Neural progenitor cell (in vitro differentiated cells): ENCODE measurements at regions not wholly inside any gene's neighbourhood (a gene's known extent, or its start where the extent isn't known, plus 50 kb on each side); places are given as distances from the start of the nearest gene placed in this dataset.

Source experiments
- DNase-seq: peaks from one replicate; pipeline ENCODE4 v3.0.0-alpha.2; 2016; ENCODE audit warnings: low spot score
- H2AFZ ChIP-seq: fragments of 200-600 bp; sonication (generic); replicated peaks from 2 replicates; pipeline ENCODE4 v1.6.1; 2016; ENCODE audit warnings: antibody characterized with exemption
- H3F3A ChIP-seq: fragments of 200-600 bp; sonication (generic); 2 replicates; pipeline ENCODE4 v1.6.1; 2016; ENCODE audit warnings: antibody characterized with exemption, low read depth
- H3K27ac ChIP-seq: fragments of 200-600 bp; sonication (generic); 2 replicates; pipeline ENCODE4 v1.5.1; 2016; ENCODE audit warnings: mild to moderate bottlenecking
- H3K27me3 ChIP-seq: fragments of 200-600 bp; sonication (generic); 2 replicates; pipeline ENCODE4 v1.6.1; 2016; ENCODE audit warnings: mild to moderate bottlenecking, moderate library complexity
- H3K36me3 ChIP-seq: fragments of 200-600 bp; sonication (generic); 2 replicates; pipeline ENCODE4 v1.5.1; 2016
- H3K4me1 ChIP-seq: fragments of 200-600 bp; sonication (generic); 2 replicates; pipeline ENCODE4 v1.6.1; 2016; ENCODE audit warnings: mixed run types
- H3K4me2 ChIP-seq: fragments of 200-600 bp; sonication (generic); 2 replicates; pipeline ENCODE4 v1.6.1; 2016
- H3K4me3 ChIP-seq: fragments of 200-600 bp; sonication (generic); 2 replicates; pipeline ENCODE4 v1.5.1; 2016
- H3K79me2 ChIP-seq: fragments of 200-600 bp; sonication (generic); 2 replicates; pipeline ENCODE4 v1.6.1; 2016; ENCODE audit warnings: low read depth
- H3K9ac ChIP-seq: fragments of 200-600 bp; sonication (generic); 2 replicates; pipeline ENCODE4 v1.6.1; 2016
- H3K9me3 ChIP-seq: fragments of 200-600 bp; sonication (generic); 2 replicates; pipeline ENCODE4 v1.5.1; 2016; ENCODE audit warnings: low read depth
- H4K20me1 ChIP-seq: fragments of 200-600 bp; sonication (generic); 2 replicates; pipeline ENCODE4 v1.6.1; 2016; ENCODE audit warnings: low read depth
- H3K27ac Mint-ChIP-seq: 3 replicates; pipeline ENCODE4 v1.8.0; 2021; ENCODE audit warnings: mixed read lengths
- H3K27me3 Mint-ChIP-seq: 2 replicates; pipeline ENCODE4 v1.8.0; 2022; ENCODE audit warnings: low read depth, mild to moderate bottlenecking, inconsistent platforms, moderate library complexity, mixed read lengths; ENCODE audit not compliant: insufficient read depth
- H3K36me3 Mint-ChIP-seq: 3 replicates; pipeline ENCODE4 v1.8.0; 2021; ENCODE audit warnings: mixed read lengths
- H3K4me1 Mint-ChIP-seq: 3 replicates; pipeline ENCODE4 v1.8.0; 2021; ENCODE audit warnings: mixed read lengths
- H3K4me3 Mint-ChIP-seq: 3 replicates; pipeline ENCODE4 v1.8.0; 2021; ENCODE audit warnings: mild to moderate bottlenecking, moderate library complexity, mixed read lengths
- H3K9me3 Mint-ChIP-seq: 3 replicates; pipeline ENCODE4 v1.8.0; 2020; ENCODE audit warnings: mixed read lengths
- EZH2 ChIP-seq: fragments of 200-600 bp; sonication (generic); IDR thresholded peaks from 2 replicates; pipeline ENCODE4 v1.6.1; 2017; ENCODE audit warnings: antibody characterized with exemption, mild to moderate bottlenecking, moderate library complexity
- EZH2phosphoT487 ChIP-seq: fragments of 200-600 bp; sonication (generic); IDR thresholded peaks from 2 replicates; pipeline ENCODE4 v1.6.1; 2017; ENCODE audit warnings: antibody characterized with exemption
- TF ChIP-seq, protein P1 (sequence below): fragments of 200-600 bp; sonication (generic); IDR thresholded peaks from 2 replicates; pipeline ENCODE4 v1.5.1; 2017; ENCODE audit warnings: antibody characterized with exemption, mild to moderate bottlenecking

DNA sequence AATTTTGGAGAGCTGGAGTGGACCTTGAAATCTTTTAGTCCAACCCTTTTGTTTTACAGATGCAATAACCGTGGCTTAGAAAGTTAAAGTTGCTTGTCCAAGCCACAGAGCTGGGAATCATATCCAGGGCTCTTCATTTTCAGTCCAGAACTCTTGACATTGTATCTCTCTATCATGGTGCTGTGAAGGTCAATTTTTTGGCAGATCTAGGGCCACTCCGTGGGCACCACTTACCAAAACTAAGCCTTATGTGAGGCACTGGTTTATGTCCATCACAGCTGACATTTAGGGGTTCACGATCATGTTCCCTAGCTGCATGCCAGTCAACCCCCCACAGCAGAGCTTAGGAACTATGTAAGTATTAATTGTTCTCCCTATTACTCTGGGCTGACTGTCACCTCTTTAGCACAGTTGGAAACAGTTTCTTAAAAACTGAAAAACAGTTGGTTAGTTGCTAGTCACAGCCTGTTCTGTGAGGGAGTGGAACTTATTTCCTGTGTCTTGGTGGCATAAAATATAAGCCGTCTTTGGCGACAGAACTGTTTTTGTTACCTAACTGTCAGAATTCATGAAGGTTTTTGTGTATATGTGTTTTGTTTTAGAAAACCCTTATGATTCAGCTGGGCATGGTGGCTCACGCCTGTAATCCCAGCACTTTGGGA is 189.6 kb upstream of the UMPS start:
- Mint-ChIP-seq H3K4me1 (peaks cover 3% of the 10 kb centered on the region), H3K9me3 (no peaks in the 10 kb centered on the region), H3K27me3 (no peaks in the 10 kb centered on the region), H3K36me3 (peaks cover 1% of the 10 kb centered on the region), H3K4me3 (no peak overlapping the region), H3K27ac (no peak overlapping the region)
- Histone ChIP-seq H3F3A (no peaks in the 10 kb centered on the region), H3K9ac (no peak overlapping the region), H3K27me3 (peaks cover 9% of the 10 kb centered on the region), H3K79me2 (no peaks in the 10 kb centered on the region), H3K27ac (no peak overlapping the region), H4K20me1 (no peaks in the 10 kb centered on the region), H3K9me3 (no peaks in the 10 kb centered on the region), H3K4me1 (peaks cover under 1% of the 10 kb centered on the region), H2AFZ (no peak overlapping the region), H3K4me3 (no peak overlapping the region), H3K36me3 (no peaks in the 10 kb centered on the region), H3K4me2 (no peak overlapping the region)
- TF ChIP-seq, protein P1, sequence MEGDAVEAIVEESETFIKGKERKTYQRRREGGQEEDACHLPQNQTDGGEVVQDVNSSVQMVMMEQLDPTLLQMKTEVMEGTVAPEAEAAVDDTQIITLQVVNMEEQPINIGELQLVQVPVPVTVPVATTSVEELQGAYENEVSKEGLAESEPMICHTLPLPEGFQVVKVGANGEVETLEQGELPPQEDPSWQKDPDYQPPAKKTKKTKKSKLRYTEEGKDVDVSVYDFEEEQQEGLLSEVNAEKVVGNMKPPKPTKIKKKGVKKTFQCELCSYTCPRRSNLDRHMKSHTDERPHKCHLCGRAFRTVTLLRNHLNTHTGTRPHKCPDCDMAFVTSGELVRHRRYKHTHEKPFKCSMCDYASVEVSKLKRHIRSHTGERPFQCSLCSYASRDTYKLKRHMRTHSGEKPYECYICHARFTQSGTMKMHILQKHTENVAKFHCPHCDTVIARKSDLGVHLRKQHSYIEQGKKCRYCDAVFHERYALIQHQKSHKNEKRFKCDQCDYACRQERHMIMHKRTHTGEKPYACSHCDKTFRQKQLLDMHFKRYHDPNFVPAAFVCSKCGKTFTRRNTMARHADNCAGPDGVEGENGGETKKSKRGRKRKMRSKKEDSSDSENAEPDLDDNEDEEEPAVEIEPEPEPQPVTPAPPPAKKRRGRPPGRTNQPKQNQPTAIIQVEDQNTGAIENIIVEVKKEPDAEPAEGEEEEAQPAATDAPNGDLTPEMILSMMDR = no peak
- TF ChIP-seq EZH2 (no peak), EZH2phosphoT487 (no peak)
- no peak for DNase-seq

DNA sequence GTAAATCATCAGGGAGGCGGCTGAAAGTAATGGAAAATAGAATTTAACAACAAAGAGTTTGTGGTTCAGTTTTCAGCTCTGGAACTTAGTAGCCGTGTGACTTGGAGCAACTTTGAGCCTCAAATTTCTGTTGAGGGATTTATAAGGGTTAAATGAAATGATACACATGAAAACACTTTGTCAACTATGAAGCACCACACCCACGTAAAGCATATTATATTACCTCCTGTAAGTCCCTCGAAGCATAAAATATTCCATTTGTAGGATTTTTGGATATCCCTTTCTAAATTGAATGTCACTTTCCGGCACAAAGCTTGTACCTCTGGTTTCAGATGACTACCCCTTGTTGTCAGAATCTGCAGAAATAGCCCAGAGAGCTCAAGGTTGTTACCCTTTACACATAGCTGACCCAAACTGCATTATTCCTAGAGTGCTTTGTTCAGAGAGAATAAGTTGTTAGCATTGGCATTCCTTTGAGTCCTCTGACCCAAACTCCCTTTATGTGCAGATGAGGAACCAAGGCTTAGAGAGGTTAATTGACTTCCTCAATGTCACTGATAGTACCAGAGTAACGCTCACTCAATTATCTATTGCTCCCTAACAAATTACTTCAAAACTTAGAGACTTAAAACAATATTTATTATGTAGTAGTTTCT is 187.9 kb upstream of the UMPS start:
- Histone ChIP-seq H3K9ac (no peak overlapping the region), H2AFZ (no peak overlapping the region), H3K4me3 (no peak overlapping the region), H4K20me1 (no peaks in the 10 kb centered on the region), H3K27ac (no peak overlapping the region), H3K27me3 (peaks cover 19% of the 10 kb centered on the region), H3K4me1 (peaks cover 4% of the 10 kb centered on the region), H3K79me2 (no peaks in the 10 kb centered on the region), H3K9me3 (no peaks in the 10 kb centered on the region), H3F3A (no peaks in the 10 kb centered on the region), H3K4me2 (no peak overlapping the region), H3K36me3 (no peaks in the 10 kb centered on the region)
- Mint-ChIP-seq H3K9me3 (no peaks in the 10 kb centered on the region), H3K27ac (no peak overlapping the region), H3K27me3 (peaks cover 3% of the 10 kb centered on the region), H3K4me1 (peaks cover 3% of the 10 kb centered on the region), H3K36me3 (peaks cover 1% of the 10 kb centered on the region), H3K4me3 (no peak overlapping the region)
- TF ChIP-seq, protein P1 = no peak
- no peak for TF ChIP-seq EZH2
- no peak for TF ChIP-seq EZH2phosphoT487
- DNase-seq = no peak

DNA sequence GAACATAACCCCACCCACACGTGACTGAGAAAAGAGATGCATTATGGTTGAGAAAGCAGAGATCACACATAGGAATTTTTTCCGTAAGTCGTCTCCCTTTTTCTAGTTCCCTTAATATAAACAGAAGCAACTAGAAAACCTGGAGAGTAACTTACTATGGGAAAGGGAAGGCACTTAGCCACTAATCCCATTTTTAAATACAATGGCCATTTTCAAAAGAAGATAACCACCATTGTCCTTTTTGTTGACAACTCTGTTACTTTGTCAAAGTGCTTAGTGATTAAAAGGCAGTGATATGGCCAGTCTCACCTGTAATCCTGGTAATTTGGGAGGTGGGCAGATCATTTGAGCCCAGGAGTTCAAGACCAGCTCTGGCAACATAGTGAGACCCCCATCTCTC is 184.4 kb upstream of the UMPS start:
- H3K4me3 ChIP-seq = no peak overlapping the region
- H3K79me2 ChIP-seq = no peaks in the 10 kb centered on the region

More for the DNA sequence above, 184.4 kb upstream of the UMPS start:
- Mint-ChIP-seq H3K27ac (no peak overlapping the region), H3K9me3 (no peaks in the 10 kb centered on the region), H3K36me3 (peaks cover 1% of the 10 kb centered on the region), H3K4me3 (no peak overlapping the region), H3K27me3 (peaks cover 3% of the 10 kb centered on the region), H3K4me1 (peaks cover 3% of the 10 kb centered on the region)
- TF ChIP-seq, protein P1 = no peak
- peak; percentile 48 for TF ChIP-seq EZH2phosphoT487
- Histone ChIP-seq H2AFZ (no peak overlapping the region), H3K27me3 (peaks cover 28% of the 10 kb centered on the region), H3K4me2 (no peak overlapping the region), H3F3A (no peaks in the 10 kb centered on the region), H3K36me3 (no peaks in the 10 kb centered on the region), H3K27ac (no peak overlapping the region), H3K9ac (no peak overlapping the region), H4K20me1 (no peaks in the 10 kb centered on the region), H3K4me1 (peaks cover 4% of the 10 kb centered on the region), H3K9me3 (no peaks in the 10 kb centered on the region)
- DNase-seq = no peak
